Gastrocnemius medialis (tissue), 4 donors: ENCODE measurements at regions not wholly inside any gene's neighbourhood (a gene's known extent, or its start where the extent isn't known, plus 50 kb on each side); places are given as distances from the start of the nearest gene placed in this dataset.
A peak's percentile ranks its signal among the peaks of the same experiment; 100 is the strongest.

Experiments used
- ATAC-seq, 2 donors: fragments of 150-250 bp; one replicate each; pipeline ENCODE4 v1.9.1; 2016
- DNase-seq, 2 donors: peaks; one replicate each; pipeline ENCODE4 v3.0.0-alpha.2; 2019
- H3K27ac ChIP-seq, 4 donors: fragments of 200-600 bp; sonication (generic); 1 replicate in 1 of 4; 2 replicates in 3 of 4; pipeline ENCODE4 v1.5.1; 2016 to 2018; ENCODE audit warnings: mild to moderate bottlenecking in 2 of 4, moderate library complexity in 1 of 4
- H3K27me3 ChIP-seq, 3 donors: fragments of 200-600 bp; sonication (generic) in 2 of 3; 1 replicate in 1 of 3; 2 replicates in 2 of 3; pipeline versions ENCODE4 v1.5.1 to v1.6.0; 2016 to 2019; ENCODE audit warnings: mild to moderate bottlenecking in 1 of 3, moderate library complexity in 1 of 3
- H3K36me3 ChIP-seq, 2 donors: fragments of 200-600 bp; sonication (generic) in 1 of 2; one replicate each; pipeline ENCODE4 v1.5.1; 2017 to 2018
- H3K4me1 ChIP-seq, 2 donors: fragments of 200-600 bp; sonication (generic) in 1 of 2; one replicate each; pipeline ENCODE4 v1.5.1; 2016 to 2017; ENCODE audit warnings: mild to moderate bottlenecking in 2 of 2
- H3K4me3 ChIP-seq, 4 donors: fragments of 200-600 bp; sonication (generic) in 3 of 4; 1 replicate in 1 of 4; 2 replicates in 3 of 4; pipeline ENCODE4 v1.5.1; 2016 to 2019; ENCODE audit warnings: mild to moderate bottlenecking in 2 of 4
- H3K9me3 ChIP-seq, 3 donors: fragments of 200-600 bp; sonication (generic) in 2 of 3; 1 replicate in 1 of 3; 2 replicates in 2 of 3; pipeline ENCODE4 v1.5.1; 2016 to 2019
- POLR2A ChIP-seq, 2 donors: fragments of 450-650 bp; IDR thresholded peaks; one replicate each; pipeline ENCODE4 v1.6.1; 2017; ENCODE audit warnings: antibody characterized with exemption in 2 of 2, mild to moderate bottlenecking in 2 of 2, moderate library complexity in 2 of 2
- in situ Hi-C, 4 donors: fragments of 200-750 bp; cut with MboI; loops; one replicate each; pipeline versions ENCODE4 v1.15.0 to v1.8.0; 2017; ENCODE audit warnings: low sequenced_read_pairs in 4 of 4
- intact Hi-C: fragments of 100-400 bp; cut with DNase I; formaldehyde crosslinking; loops from one replicate; pipeline ENCODE4 v1.15.1; 2023; ENCODE audit warnings: low total_unique reads
- TF ChIP-seq, protein P1 (sequence below), 5 experiments: fragments of 450-650 bp in 3 of 5; fragments of 200-600 bp in 2 of 5; sonication (generic) in 2 of 5; IDR thresholded peaks in 4 of 5; conservative IDR thresholded peaks in 1 of 5; 1 replicate in 4 of 5; 2 replicates in 1 of 5; pipeline ENCODE4 v1.5.1; 2016 to 2019; ENCODE audit warnings: antibody characterized with exemption in 5 of 5, mild to moderate bottlenecking in 3 of 5, moderate library complexity in 3 of 5

- intact Hi-C loops (no loop called here), in situ Hi-C loops (loop anchor here in 2 of 4 donors (5.0 to 10.0 kb wide), 2 partner anchors 289 to 292 kb away; no protein-coding TSS in a partner anchor)
- Histone ChIP-seq H3K4me1 (peaks cover 0 to 10% of the 10 kb centered on the region in 2 donors), H3K27me3 (peaks cover 0 to 7% (median 5%) of the 10 kb centered on the region in 3 donors), H3K9me3 (no peaks in the 10 kb centered on the region), H3K4me3 (peak overlapping the region in 2 of 4 donors; percentile 53 to 64), H3K27ac (no peak overlapping the region), H3K36me3 (no peaks in the 10 kb centered on the region)
- ATAC-seq: no peak
- TF ChIP-seq POLR2A (IDR thresholded peaks at IDR 0.05): no peak
- TF ChIP-seq, protein P1, sequence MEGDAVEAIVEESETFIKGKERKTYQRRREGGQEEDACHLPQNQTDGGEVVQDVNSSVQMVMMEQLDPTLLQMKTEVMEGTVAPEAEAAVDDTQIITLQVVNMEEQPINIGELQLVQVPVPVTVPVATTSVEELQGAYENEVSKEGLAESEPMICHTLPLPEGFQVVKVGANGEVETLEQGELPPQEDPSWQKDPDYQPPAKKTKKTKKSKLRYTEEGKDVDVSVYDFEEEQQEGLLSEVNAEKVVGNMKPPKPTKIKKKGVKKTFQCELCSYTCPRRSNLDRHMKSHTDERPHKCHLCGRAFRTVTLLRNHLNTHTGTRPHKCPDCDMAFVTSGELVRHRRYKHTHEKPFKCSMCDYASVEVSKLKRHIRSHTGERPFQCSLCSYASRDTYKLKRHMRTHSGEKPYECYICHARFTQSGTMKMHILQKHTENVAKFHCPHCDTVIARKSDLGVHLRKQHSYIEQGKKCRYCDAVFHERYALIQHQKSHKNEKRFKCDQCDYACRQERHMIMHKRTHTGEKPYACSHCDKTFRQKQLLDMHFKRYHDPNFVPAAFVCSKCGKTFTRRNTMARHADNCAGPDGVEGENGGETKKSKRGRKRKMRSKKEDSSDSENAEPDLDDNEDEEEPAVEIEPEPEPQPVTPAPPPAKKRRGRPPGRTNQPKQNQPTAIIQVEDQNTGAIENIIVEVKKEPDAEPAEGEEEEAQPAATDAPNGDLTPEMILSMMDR (IDR thresholded peaks at IDR 0.05 in 4 of 5, conservative IDR thresholded peaks at IDR 0.05 in 1 of 5): no peak
- no peak for DNase-seq
Measured at GRCh38 chr2:172173174-172173706, 70.5 kb upstream of the DLX2 start.

- no peaks in the 10 kb centered on the region for H3K36me3 ChIP-seq
- H3K4me1 ChIP-seq: peaks cover 0 to 4% of the 10 kb centered on the region in 2 donors
- H3K9me3 ChIP-seq: no peaks in the 10 kb centered on the region
- intact Hi-C loops (no loop called here), in situ Hi-C loops (loop anchor here in 2 of 4 donors (5.0 to 10.0 kb wide), 2 partner anchors 285 to 287 kb away; no protein-coding TSS in a partner anchor)
- TF ChIP-seq POLR2A (IDR thresholded peaks at IDR 0.05): no peak
- TF ChIP-seq, protein P1 (IDR thresholded peaks at IDR 0.05 in 4 of 5, conservative IDR thresholded peaks at IDR 0.05 in 1 of 5): no peak
- no peak for DNase-seq
- no peak overlapping the region for H3K27ac ChIP-seq
- peaks cover 0 to 5% (median 4%) of the 10 kb centered on the region in 3 donors for H3K27me3 ChIP-seq
- no peak overlapping the region for H3K4me3 ChIP-seq
- ATAC-seq: no peak
Measured at GRCh38 chr2:172177581-172177980, 74.9 kb upstream of the DLX2 start.

- intact Hi-C loops: no loop called here
- ATAC-seq (no peak), DNase-seq (no peak)
- TF ChIP-seq, protein P1 (IDR thresholded peaks at IDR 0.05 in 4 of 5, conservative IDR thresholded peaks at IDR 0.05 in 1 of 5): no peak
- TF ChIP-seq POLR2A (IDR thresholded peaks at IDR 0.05): no peak
- Histone ChIP-seq H3K4me3 (no peak overlapping the region), H3K4me1 (peaks cover 0 to under 1% of the 10 kb centered on the region in 2 donors), H3K36me3 (no peaks in the 10 kb centered on the region), H3K27me3 (peaks cover 0 to under 1% (median 0%) of the 10 kb centered on the region in 3 donors), H3K27ac (no peak overlapping the region), H3K9me3 (no peaks in the 10 kb centered on the region)
- in situ Hi-C loops: loop anchor here in 2 of 4 donors (5.0 to 10.0 kb wide), 2 partner anchors 284 to 287 kb away; no protein-coding TSS in a partner anchor
Measured at GRCh38 chr2:172177996-172178395, 75.3 kb upstream of the DLX2 start.

DNA sequence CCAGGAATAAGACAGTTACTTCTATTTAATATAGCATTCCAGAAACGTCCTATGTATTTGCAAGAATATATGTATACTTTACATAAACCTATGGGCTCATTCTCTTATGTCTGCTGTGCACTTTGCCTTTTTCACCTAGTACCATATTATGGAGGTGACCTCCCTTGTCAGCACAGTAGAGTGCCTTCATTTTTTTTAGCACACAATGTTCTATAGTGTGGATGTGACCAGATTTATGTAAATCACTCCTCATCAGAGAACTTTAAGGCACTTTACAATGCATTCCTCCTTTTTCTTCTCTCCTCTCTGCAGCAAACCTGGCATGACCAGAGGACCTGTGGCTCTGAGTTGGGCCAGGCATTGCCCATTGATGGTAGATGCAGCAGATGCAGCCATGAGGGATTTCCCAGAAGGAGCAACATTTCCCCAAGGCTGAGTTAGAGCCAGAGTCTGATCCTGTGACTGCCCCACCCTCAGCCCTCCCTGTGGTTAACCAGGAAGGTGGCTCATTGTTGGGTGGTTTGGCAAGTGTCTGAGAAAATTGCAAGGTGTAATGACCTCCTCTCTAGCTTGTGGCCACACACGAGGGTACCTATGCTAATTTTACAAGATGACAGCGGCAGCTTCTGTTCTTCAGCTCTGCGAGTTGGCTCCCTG lies 76.5 kb upstream of the DLX2 start:
- no peaks in the 10 kb centered on the region for H3K9me3 ChIP-seq
- DNase-seq: no peak
- intact Hi-C loops: no loop called here

More for the DNA sequence above, 76.5 kb upstream of the DLX2 start:
- no peaks in the 10 kb centered on the region for H3K36me3 ChIP-seq
- in situ Hi-C loops: loop anchor here in 2 of 4 donors (5.0 to 10.0 kb wide), 2 partner anchors 283 to 286 kb away; no protein-coding TSS in a partner anchor
- H3K4me1 ChIP-seq: no peaks in the 10 kb centered on the region
- H3K4me3 ChIP-seq: no peak overlapping the region
- no peak for ATAC-seq
- H3K27ac ChIP-seq: no peak overlapping the region
- no peaks in the 10 kb centered on the region for H3K27me3 ChIP-seq
- TF ChIP-seq, protein P1 (IDR thresholded peaks at IDR 0.05 in 4 of 5, conservative IDR thresholded peaks at IDR 0.05 in 1 of 5): no peak
- no peak for TF ChIP-seq POLR2A (IDR thresholded peaks at IDR 0.05)
